ENCODE measurements at regions not wholly inside any gene's neighbourhood (a gene's known extent, or its start where the extent isn't known, plus 50 kb on each side); places are given as distances from the start of the nearest gene placed in this dataset.
"Not testable (repeated sequence)": the region's sequence is repeated elsewhere in the genome, so short reads cannot be mapped to it uniquely, and the experiment has no call there.

DNA sequence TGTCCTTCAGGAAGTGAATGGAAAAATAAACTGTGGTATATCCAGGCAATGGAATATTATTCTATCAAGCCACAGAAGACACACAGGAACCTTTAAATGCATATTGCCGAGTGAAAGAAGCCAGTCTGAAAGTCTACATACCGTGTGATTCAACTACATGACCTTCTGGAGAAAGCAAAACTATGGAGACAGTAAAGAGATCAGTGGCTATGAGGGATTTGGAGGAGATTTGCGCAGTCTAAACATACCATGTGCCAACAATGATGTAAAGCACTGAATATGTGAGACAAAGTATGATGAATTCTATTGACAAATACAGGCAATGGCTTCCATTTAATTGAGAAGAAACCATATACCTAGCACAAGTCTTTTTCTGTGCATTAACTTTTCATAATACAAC lies 518.3 kb upstream of the ZNF337 start:
- TF ChIP-seq, protein P1, sequence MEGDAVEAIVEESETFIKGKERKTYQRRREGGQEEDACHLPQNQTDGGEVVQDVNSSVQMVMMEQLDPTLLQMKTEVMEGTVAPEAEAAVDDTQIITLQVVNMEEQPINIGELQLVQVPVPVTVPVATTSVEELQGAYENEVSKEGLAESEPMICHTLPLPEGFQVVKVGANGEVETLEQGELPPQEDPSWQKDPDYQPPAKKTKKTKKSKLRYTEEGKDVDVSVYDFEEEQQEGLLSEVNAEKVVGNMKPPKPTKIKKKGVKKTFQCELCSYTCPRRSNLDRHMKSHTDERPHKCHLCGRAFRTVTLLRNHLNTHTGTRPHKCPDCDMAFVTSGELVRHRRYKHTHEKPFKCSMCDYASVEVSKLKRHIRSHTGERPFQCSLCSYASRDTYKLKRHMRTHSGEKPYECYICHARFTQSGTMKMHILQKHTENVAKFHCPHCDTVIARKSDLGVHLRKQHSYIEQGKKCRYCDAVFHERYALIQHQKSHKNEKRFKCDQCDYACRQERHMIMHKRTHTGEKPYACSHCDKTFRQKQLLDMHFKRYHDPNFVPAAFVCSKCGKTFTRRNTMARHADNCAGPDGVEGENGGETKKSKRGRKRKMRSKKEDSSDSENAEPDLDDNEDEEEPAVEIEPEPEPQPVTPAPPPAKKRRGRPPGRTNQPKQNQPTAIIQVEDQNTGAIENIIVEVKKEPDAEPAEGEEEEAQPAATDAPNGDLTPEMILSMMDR (conservative IDR thresholded peaks at IDR 0.05; ENCODE audit: low read depth, low read length), result no peak
- H3K4me2 ChIP-seq, result no peak overlapping the region
- no peaks in the 10 kb centered on the region for H3K4me1 ChIP-seq (ENCODE audit: low read depth, poor library complexity, severe bottlenecking)

DNA sequence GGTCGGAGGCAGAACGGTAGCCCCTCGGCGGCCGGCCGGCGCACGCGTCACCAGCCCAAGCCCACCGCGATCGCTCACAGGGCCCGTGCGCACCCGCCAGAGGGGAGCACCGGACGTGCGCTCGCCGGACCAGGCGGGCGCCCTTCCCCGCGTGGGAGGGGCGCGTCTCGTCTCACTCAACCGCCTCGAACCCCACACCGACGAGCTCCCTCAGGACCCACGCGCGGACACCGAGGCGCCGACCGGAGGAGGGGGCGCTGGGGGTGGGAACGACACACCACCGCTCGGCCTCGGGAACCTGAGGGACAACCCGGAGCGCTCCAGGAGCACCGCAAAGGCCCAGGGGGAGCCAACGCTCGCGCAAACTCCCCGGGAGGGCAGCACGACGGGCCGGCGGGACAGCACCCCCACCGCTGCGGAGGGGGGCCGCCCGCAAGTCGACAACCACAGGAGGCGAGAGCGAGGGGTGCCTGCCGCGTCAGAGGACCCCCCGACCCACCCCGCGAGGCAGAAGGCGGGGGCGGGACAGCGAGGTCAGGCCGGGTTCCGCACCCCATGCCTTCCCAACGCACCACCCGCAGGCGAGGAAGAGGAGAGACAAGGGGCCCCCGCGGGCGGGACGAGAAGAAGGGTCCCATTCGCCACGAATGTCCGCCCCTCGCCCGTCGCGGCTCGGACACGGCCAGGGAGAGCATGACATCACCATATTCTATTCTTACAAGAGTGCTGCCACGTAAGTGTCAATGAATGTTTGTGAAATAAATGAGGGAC lies 512.7 kb upstream of the ZNF337 start:
- Histone ChIP-seq H3K36me3 (ENCODE audit: insufficient read depth) (no peaks in the 10 kb centered on the region), H3K27ac (no peak overlapping the region), H3K4me2 (no peak overlapping the region), H3K9ac (no peak overlapping the region), H3K4me1 (ENCODE audit: low read depth, poor library complexity, severe bottlenecking) (no peaks in the 10 kb centered on the region), H3K27me3 (ENCODE audit: insufficient read depth, low read depth) (no peaks in the 10 kb centered on the region), H3K4me3 (IDR thresholded peaks at IDR 0.05; ENCODE audit: insufficient read depth, low read depth, low read length) (no peak overlapping the region), H2AFZ (ENCODE audit: low read depth) (no peak overlapping the region), H4K20me1 (ENCODE audit: insufficient read depth) (no peaks in the 10 kb centered on the region), H3K79me2 (ENCODE audit: insufficient read depth, low read depth) (no peaks in the 10 kb centered on the region)
- TF ChIP-seq, protein P1 (conservative IDR thresholded peaks at IDR 0.05; ENCODE audit: low read depth, low read length), result no peak

More for the DNA sequence above, 518.3 kb upstream of the ZNF337 start:
- no peaks in the 10 kb centered on the region for H4K20me1 ChIP-seq (ENCODE audit: insufficient read depth)
- no peak overlapping the region for H3K27ac ChIP-seq
- no peaks in the 10 kb centered on the region for H3K27me3 ChIP-seq (ENCODE audit: insufficient read depth, low read depth)
- no peaks in the 10 kb centered on the region for H3K79me2 ChIP-seq (ENCODE audit: insufficient read depth, low read depth)
- no peak overlapping the region for H3K4me3 ChIP-seq (IDR thresholded peaks at IDR 0.05; ENCODE audit: insufficient read depth, low read depth, low read length)
- no peak overlapping the region for H3K9ac ChIP-seq
- H2AFZ ChIP-seq (ENCODE audit: low read depth), result no peak overlapping the region
- no peaks in the 10 kb centered on the region for H3K36me3 ChIP-seq (ENCODE audit: insufficient read depth)

DNA sequence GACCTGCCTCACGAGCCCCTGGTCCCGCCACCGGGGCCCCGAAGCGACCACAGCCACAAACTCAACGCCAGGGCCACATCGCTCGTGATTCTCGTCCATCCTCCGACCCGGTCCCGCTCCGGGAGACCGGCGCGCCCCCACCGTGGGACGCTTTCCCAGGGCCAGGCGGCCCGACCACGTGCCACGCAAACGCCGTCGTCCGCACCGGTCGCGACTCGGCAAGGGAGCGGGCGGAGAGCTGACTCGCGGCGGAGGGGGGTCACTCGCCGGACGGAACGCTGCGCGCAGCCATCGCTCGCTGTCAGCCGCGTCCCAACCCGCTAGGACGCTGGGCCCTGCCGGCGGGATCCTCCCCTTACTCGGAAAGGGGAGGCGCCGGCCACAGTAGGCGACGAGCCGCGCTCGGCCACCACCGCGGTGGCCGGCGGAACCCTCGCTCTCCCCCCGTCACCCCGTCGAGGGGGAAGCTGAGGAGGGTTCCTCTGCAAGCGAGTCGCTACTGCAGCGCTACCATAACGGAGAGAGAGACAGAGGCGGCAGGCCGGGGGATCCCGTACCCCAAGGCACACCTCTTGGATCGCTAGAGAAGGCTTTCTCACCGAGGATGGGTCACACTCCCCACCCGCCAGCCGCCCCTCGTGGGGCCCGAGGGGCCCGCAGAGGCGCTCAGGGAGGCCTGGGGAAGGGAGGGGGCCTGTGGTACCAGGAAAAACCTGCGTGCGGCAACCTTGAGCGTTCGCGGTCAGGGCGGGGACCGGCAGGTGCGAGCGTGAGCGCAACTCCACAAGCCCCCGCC lies 511.8 kb upstream of the ZNF337 start:
- H3K4me2 ChIP-seq, result no peak overlapping the region
- TF ChIP-seq, protein P1 (conservative IDR thresholded peaks at IDR 0.05; ENCODE audit: low read depth, low read length), result no peak
- H3K4me3 ChIP-seq (IDR thresholded peaks at IDR 0.05; ENCODE audit: insufficient read depth, low read depth, low read length), result no peak overlapping the region
- no peaks in the 10 kb centered on the region for H3K79me2 ChIP-seq (ENCODE audit: insufficient read depth, low read depth)
- H3K36me3 ChIP-seq (ENCODE audit: insufficient read depth), result no peaks in the 10 kb centered on the region
- H4K20me1 ChIP-seq (ENCODE audit: insufficient read depth), result no peaks in the 10 kb centered on the region
- H3K4me1 ChIP-seq (ENCODE audit: low read depth, poor library complexity, severe bottlenecking), result no peaks in the 10 kb centered on the region
- H2AFZ ChIP-seq (ENCODE audit: low read depth), result no peak overlapping the region
- H3K27me3 ChIP-seq (ENCODE audit: insufficient read depth, low read depth), result no peaks in the 10 kb centered on the region
- no peak overlapping the region for H3K27ac ChIP-seq
- no peak overlapping the region for H3K9ac ChIP-seq

DNA sequence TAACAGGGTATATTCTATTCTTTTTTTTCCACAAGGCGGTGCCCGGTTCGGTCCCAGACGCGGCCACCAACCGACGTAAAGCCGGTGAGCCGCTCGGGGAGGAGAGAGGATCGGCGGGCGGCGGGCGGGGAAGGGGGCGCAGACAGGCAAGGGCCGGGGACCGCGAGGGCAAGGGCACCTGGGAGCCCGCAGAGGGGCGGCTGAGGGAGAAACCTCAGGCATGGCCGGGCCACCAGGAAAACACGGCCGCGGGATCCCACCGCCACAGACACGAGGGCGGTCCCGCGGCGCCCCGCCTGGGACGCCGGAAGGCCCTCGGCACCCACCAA lies 511.3 kb upstream of the ZNF337 start:
- H3K36me3 ChIP-seq (ENCODE audit: insufficient read depth); H4K20me1 ChIP-seq (ENCODE audit: insufficient read depth); H3K79me2 ChIP-seq (ENCODE audit: insufficient read depth, low read depth); H3K27me3 ChIP-seq (ENCODE audit: insufficient read depth, low read depth); H3K4me3 ChIP-seq (IDR thresholded peaks at IDR 0.05; ENCODE audit: insufficient read depth, low read depth, low read length); H3K4me1 ChIP-seq (ENCODE audit: low read depth, poor library complexity, severe bottlenecking); H2AFZ ChIP-seq (ENCODE audit: low read depth); H3K4me2 ChIP-seq; H3K27ac ChIP-seq; H3K9ac ChIP-seq: not testable (repeated sequence)

Data from KMS-11 (cell line).